GM12878 (cell line): ENCODE measurements at regions not wholly inside any gene's neighbourhood (a gene's known extent, or its start where the extent isn't known, plus 50 kb on each side); places are given as distances from the start of the nearest gene placed in this dataset.

Experiments used
- ATAC-seq: fragments of 200-7000 bp; cut with Tn5 transposase; 3 replicates; pipeline ENCODE4 v1.9.1; 2020; ENCODE audit warnings: mild to moderate bottlenecking, moderate library complexity
- BruUV-seq: library from RNA; stranded (reverse); fragments of 400-500 nt; replicated peaks from 2 replicates; lab custom pipeline; 2021; lab: Mats Ljungman, UMichigan
- CTCF ChIA-PET: fragments of 300-600 bp; sonication (Branson Sonifier 250); formaldehyde crosslinking; extraction: SDS; loops from one replicate; lab custom pipeline; 2021; ENCODE audit warnings: inconsistent platforms; lab: Yijun Ruan, JAX
- POLR2A ChIA-PET: fragments of 350-600 bp; formaldehyde crosslinking; extraction: SDS; loops from one replicate; lab custom pipeline; 2021; ENCODE audit warnings: inconsistent platforms; lab: Charles Lee
- RAD21 ChIA-PET: fragments of 300-600 bp; sonication (Branson Sonifier 250); formaldehyde crosslinking; loops from one replicate; lab custom pipeline; 2023; ENCODE audit warnings: antibody characterized with exemption; ENCODE audit not compliant: unreplicated experiment; lab: Charles Lee
- SMC1A ChIA-PET: fragments of 300-600 bp; sonication (Branson Sonifier 250); formaldehyde crosslinking; loops from one replicate; lab custom pipeline; 2023; ENCODE audit not compliant: unreplicated experiment, uncharacterized antibody; lab: Charles Lee
- DNase-seq: peaks from one replicate; pipeline ENCODE4 v3.0.0-alpha.2; 2011; ENCODE audit warnings: low read depth, low spot score
- FAIRE-seq: peaks from 3 replicates; lab custom pipeline; 2011; peaks lifted over from hg19 to GRCh38; lab: Jason Lieb, UNC
- H2AFZ ChIP-seq: 2 replicates; pipeline ENCODE4 v1.6.0; 2011; ENCODE audit warnings: low read depth, low read length, control low read depth; ENCODE audit not compliant: control insufficient read depth
- H3K27ac ChIP-seq: 2 replicates; pipeline ENCODE4 v1.5.1; 2011; ENCODE audit warnings: control low read depth; ENCODE audit not compliant: control insufficient read depth, insufficient read depth
- H3K27me3 ChIP-seq, 2 experiments: replicated peaks in 1 of 2; 2 replicates each; pipeline versions ENCODE4 v1.6.0 to v1.6.1; 2011; ENCODE audit warnings: low read length in 1 of 2; ENCODE audit not compliant: control insufficient read depth in 2 of 2, insufficient read depth in 2 of 2
- H3K36me3 ChIP-seq, 2 experiments: 2 replicates each; pipeline ENCODE4 v1.5.1; 2011; ENCODE audit warnings: low read length in 1 of 2; ENCODE audit not compliant: control insufficient read depth in 2 of 2, insufficient read depth in 2 of 2
- H3K4me1 ChIP-seq: 2 replicates; pipeline ENCODE4 v1.6.1; 2011; ENCODE audit warnings: mild to moderate bottlenecking, low read length, moderate library complexity, mixed read lengths; ENCODE audit not compliant: control insufficient read depth, insufficient read depth
- H3K4me2 ChIP-seq: 2 replicates; pipeline ENCODE4 v1.6.0; 2011; ENCODE audit warnings: control low read depth; ENCODE audit not compliant: control insufficient read depth, insufficient read depth
- H3K4me3 ChIP-seq: fragments of 200-600 bp; sonication (generic); 2 replicates; pipeline ENCODE4 v1.5.1; 2016
- H3K79me2 ChIP-seq: 2 replicates; pipeline ENCODE4 v1.6.0; 2011; ENCODE audit warnings: low read length; ENCODE audit not compliant: control insufficient read depth, insufficient read depth
- H3K9ac ChIP-seq: 2 replicates; pipeline ENCODE4 v1.8.0; 2011; ENCODE audit warnings: low read length, control low read depth, mixed read lengths; ENCODE audit not compliant: control insufficient read depth, insufficient read depth
- H3K9me3 ChIP-seq: replicated peaks from 3 replicates; pipeline ENCODE4 v1.5.1; 2011; ENCODE audit warnings: mild to moderate bottlenecking, low read length; ENCODE audit not compliant: control insufficient read depth, insufficient read depth
- H4K20me1 ChIP-seq: 2 replicates; pipeline ENCODE4 v1.6.0; 2011; ENCODE audit not compliant: control insufficient read depth, insufficient read depth
- BACH1 ChIP-seq: fragments of 450-650 bp; IDR thresholded peaks from 2 replicates; pipeline ENCODE4 v1.6.1; 2017; ENCODE audit warnings: mild to moderate bottlenecking, borderline replicate concordance
- CBFB ChIP-seq: IDR thresholded peaks from 2 replicates; pipeline ENCODE4 v1.6.1; 2016; ENCODE audit warnings: antibody characterized with exemption, low read depth
- ELK1 ChIP-seq: IDR thresholded peaks from 2 replicates; pipeline ENCODE4 v1.6.1; 2012; ENCODE audit warnings: low read depth, low read length, improper control_type of control experiment
- FOXK2 ChIP-seq: fragments of 450-650 bp; IDR thresholded peaks from 2 replicates; pipeline ENCODE4 v1.6.1; 2017; ENCODE audit warnings: mild to moderate bottlenecking, moderate library complexity
- MTA3 ChIP-seq: IDR thresholded peaks from 2 replicates; pipeline ENCODE4 v1.6.1; 2012; ENCODE audit warnings: low read length, inconsistent platforms, borderline replicate concordance
- MXI1 ChIP-seq: fragments of 150-350 bp; IDR thresholded peaks from 2 replicates; pipeline ENCODE4 v1.6.1; 2011; ENCODE audit warnings: low read depth, mild to moderate bottlenecking, inconsistent platforms, low read length, improper control_type of control experiment
- POLR2AphosphoS5 ChIP-seq: IDR thresholded peaks from 2 replicates; pipeline ENCODE4 v1.6.1; 2011; ENCODE audit warnings: mild to moderate bottlenecking, low read length, inconsistent platforms
- STAT1 ChIP-seq: fragments of 450-650 bp; conservative IDR thresholded peaks from 2 replicates; pipeline ENCODE4 v1.6.1; 2014; ENCODE audit warnings: antibody characterized with exemption, mild to moderate bottlenecking
- SUZ12 ChIP-seq: fragments of 200-600 bp; sonication (generic); IDR thresholded peaks from one replicate; pipeline ENCODE4 v1.6.1; 2018; ENCODE audit warnings: antibody characterized with exemption, mild to moderate bottlenecking; ENCODE audit not compliant: unreplicated experiment
- TARDBP ChIP-seq: IDR thresholded peaks from 2 replicates; pipeline ENCODE4 v1.6.1; 2016; ENCODE audit warnings: borderline replicate concordance
- YBX1 ChIP-seq: fragments of 450-650 bp; IDR thresholded peaks from 2 replicates; pipeline ENCODE4 v1.6.1; 2016; ENCODE audit warnings: antibody characterized with exemption
- ZNF217 ChIP-seq: fragments of 450-650 bp; IDR thresholded peaks from 2 replicates; pipeline ENCODE4 v1.6.1; 2017; ENCODE audit warnings: antibody characterized with exemption, mild to moderate bottlenecking
- WGBS: methylation state at CpG from one replicate; pipeline ENCODE4 v1.1.6; 2016; ENCODE audit warnings: low lambda C conversion rate; ENCODE audit not compliant: insufficient replicate concordance, insufficient coverage; ENCODE audit errors: missing lambda C conversion rate; 5-methylcytosine and 5-hydroxymethylcytosine counted together
- in situ Hi-C: fragments of 300-500 bp; cut with MboI; formaldehyde crosslinking; loops from 9 replicates; pipeline ENCODE4 v1.14.3; 2018; ENCODE audit warnings: mixed read lengths
- intact Hi-C: fragments of 100-400 bp; cut with micrococcal nuclease; formaldehyde crosslinking; loops from one replicate; pipeline ENCODE4 v1.14.2; 2022; ENCODE audit not compliant: unreplicated experiment
- TF ChIP-seq, protein P1 (sequence below): fragments of 450-650 bp; IDR thresholded peaks from 2 replicates; pipeline ENCODE4 v1.6.1; 2018; ENCODE audit warnings: borderline replicate concordance, mild to moderate bottlenecking; ENCODE audit not compliant: partially characterized antibody
- TF ChIP-seq, protein P2 (sequence below): fragments of 450-650 bp; IDR thresholded peaks from 2 replicates; pipeline ENCODE4 v1.6.1; 2017; ENCODE audit warnings: mild to moderate bottlenecking
- TF ChIP-seq, protein P3 (sequence below): IDR thresholded peaks from 2 replicates; pipeline ENCODE4 v1.6.1; 2012; ENCODE audit warnings: low read length, inconsistent platforms

GRCh38 chr7:94313926-94314325, 80.8 kb upstream of the COL1A2 start (continued):
- TF ChIP-seq, protein P1, sequence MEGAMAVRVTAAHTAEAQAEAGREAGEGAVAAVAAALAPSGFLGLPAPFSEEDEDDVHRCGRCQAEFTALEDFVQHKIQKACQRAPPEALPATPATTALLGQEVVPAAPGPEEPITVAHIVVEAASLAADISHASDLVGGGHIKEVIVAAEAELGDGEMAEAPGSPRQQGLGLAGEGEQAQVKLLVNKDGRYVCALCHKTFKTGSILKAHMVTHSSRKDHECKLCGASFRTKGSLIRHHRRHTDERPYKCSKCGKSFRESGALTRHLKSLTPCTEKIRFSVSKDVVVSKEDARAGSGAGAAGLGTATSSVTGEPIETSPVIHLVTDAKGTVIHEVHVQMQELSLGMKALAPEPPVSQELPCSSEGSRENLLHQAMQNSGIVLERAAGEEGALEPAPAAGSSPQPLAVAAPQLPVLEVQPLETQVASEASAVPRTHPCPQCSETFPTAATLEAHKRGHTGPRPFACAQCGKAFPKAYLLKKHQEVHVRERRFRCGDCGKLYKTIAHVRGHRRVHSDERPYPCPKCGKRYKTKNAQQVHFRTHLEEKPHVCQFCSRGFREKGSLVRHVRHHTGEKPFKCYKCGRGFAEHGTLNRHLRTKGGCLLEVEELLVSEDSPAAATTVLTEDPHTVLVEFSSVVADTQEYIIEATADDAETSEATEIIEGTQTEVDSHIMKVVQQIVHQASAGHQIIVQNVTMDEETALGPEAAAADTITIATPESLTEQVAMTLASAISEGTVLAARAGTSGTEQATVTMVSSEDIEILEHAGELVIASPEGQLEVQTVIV: no peak

DNA sequence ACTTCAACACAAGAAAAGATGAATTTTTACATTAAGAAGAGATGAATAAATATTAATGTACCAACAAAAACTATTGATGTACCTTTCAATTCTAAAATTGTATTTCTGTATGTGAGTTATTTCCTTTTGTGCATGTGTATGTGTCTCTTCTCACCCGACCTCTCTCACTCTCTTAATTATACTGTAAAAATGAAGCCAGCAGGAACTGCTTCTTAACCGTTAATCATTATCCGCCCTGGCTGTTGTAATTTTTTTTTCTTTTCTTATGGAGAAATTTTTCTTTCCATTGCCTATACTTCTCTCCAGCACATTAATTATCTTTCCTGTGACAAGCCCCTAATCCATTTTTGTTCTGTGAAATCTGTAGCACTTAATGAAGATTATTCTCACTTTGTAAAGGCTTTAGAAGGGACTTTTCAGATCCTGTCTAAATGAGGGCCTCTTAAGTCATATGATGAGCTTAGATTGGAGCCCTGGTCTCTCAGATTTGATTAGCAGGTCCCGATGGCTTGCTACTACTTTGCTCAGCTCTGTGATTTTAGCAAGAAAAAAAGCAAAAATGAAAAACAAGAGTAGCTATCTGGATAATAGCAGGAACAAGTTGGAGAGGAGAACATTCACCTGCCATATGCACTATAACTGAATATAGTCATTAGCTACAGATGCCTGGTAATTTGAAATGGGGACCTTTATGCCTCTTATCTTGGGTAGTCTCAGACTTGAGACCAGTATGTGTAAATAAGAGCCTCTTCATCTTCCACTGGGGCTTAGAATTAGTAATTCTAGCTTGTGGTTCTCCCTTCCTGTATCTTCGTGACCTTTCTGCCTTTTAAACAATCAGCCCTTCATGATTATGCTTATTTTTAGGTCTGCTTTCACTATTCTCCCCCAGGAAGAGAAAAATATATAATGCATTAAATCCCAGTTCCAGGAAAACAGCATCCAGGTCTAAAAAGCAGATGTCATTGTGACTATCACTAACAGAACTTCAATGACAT, 80.0 kb upstream of the COL1A2 start:
- Histone ChIP-seq H3K4me3 (no peak overlapping the region), H3K9ac (no peak overlapping the region), H3K4me1 (no peaks in the 10 kb centered on the region), H3K4me2 (no peak overlapping the region), H2AFZ (no peak overlapping the region)
- no peak for DNase-seq
- FAIRE-seq: no peak
- SMC1A ChIA-PET: no interaction called here
- no peak for ATAC-seq
- TF ChIP-seq MXI1 (no peak), YBX1 (no peak), TARDBP (no peak), BACH1 (no peak), SUZ12 (no peak), ELK1 (no peak), FOXK2 (no peak), CBFB (no peak), POLR2AphosphoS5 (no peak), STAT1 (no peak), MTA3 (no peak), ZNF217 (no peak)
- TF ChIP-seq, protein P2, sequence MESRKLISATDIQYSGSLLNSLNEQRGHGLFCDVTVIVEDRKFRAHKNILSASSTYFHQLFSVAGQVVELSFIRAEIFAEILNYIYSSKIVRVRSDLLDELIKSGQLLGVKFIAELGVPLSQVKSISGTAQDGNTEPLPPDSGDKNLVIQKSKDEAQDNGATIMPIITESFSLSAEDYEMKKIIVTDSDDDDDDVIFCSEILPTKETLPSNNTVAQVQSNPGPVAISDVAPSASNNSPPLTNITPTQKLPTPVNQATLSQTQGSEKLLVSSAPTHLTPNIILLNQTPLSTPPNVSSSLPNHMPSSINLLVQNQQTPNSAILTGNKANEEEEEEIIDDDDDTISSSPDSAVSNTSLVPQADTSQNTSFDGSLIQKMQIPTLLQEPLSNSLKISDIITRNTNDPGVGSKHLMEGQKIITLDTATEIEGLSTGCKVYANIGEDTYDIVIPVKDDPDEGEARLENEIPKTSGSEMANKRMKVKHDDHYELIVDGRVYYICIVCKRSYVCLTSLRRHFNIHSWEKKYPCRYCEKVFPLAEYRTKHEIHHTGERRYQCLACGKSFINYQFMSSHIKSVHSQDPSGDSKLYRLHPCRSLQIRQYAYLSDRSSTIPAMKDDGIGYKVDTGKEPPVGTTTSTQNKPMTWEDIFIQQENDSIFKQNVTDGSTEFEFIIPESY: no peak
- TF ChIP-seq, protein P3, sequence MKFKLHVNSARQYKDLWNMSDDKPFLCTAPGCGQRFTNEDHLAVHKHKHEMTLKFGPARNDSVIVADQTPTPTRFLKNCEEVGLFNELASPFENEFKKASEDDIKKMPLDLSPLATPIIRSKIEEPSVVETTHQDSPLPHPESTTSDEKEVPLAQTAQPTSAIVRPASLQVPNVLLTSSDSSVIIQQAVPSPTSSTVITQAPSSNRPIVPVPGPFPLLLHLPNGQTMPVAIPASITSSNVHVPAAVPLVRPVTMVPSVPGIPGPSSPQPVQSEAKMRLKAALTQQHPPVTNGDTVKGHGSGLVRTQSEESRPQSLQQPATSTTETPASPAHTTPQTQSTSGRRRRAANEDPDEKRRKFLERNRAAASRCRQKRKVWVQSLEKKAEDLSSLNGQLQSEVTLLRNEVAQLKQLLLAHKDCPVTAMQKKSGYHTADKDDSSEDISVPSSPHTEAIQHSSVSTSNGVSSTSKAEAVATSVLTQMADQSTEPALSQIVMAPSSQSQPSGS: no peak
- TF ChIP-seq, all 136 proteins: peak for 0
- WGBS: 35% methylated on average over 5 of the region's 5 CpGs
- in situ Hi-C loops: no loop called here
- Histone ChIP-seq H4K20me1 (no peaks in the 10 kb centered on the region), H3K27me3 (no peaks in the 10 kb centered on the region), H3K9me3 (no peaks in the 10 kb centered on the region), H3K36me3 (no peaks in the 10 kb centered on the region), H3K79me2 (no peaks in the 10 kb centered on the region), H3K27ac (no peak overlapping the region)
- ChIA-PET POLR2A (no interaction called here), CTCF (interaction anchor here (0.5 kb wide), 1 partner anchor 896 kb away, joined by 3 read pairs; no protein-coding TSS in a partner anchor), RAD21 (no interaction called here)
- intact Hi-C loops: no loop called here
- no TSS peak for BruUV-seq
